CD14-positive monocyte (primary cell): ENCODE measurements at regions not wholly inside any gene's neighbourhood (a gene's known extent, or its start where the extent isn't known, plus 50 kb on each side); places are given as distances from the start of the nearest gene placed in this dataset.

Experiments used
- DNase-seq, 3 donors: peaks; one replicate each; pipeline ENCODE4 v3.0.0-alpha.2; 2011 to 2022
- H2AFZ ChIP-seq: 2 replicates; pipeline ENCODE4 v1.6.0; 2012; ENCODE audit warnings: mild to moderate bottlenecking, low read depth, low read length, inconsistent platforms; ENCODE audit not compliant: insufficient read depth, poor library complexity, severe bottlenecking
- H3K27ac ChIP-seq, 2 donors: 1 replicate in 1 of 2; 2 replicates in 1 of 2; pipeline ENCODE4 v1.5.1; 2012 to 2013; ENCODE audit warnings: low read length in 2 of 2, control low read depth in 1 of 2, inconsistent platforms in 1 of 2, low read depth in 1 of 2, mild to moderate bottlenecking in 1 of 2
- H3K27me3 ChIP-seq, 2 donors: one replicate each; pipeline versions ENCODE4 v1.6.0 to v1.6.1; 2011 to 2013; ENCODE audit warnings: low read length in 2 of 2; ENCODE audit not compliant: control insufficient read depth in 2 of 2, insufficient read depth in 2 of 2
- H3K36me3 ChIP-seq, 2 donors: replicated peaks in 1 of 2; 1 replicate in 1 of 2; 2 replicates in 1 of 2; pipeline versions ENCODE4 v1.5.1 to v1.6.1; 2012 to 2013; ENCODE audit warnings: low read length in 2 of 2, control low read depth in 1 of 2, inconsistent platforms in 1 of 2, mild to moderate bottlenecking in 1 of 2; ENCODE audit not compliant: insufficient read depth in 2 of 2, control insufficient read depth in 1 of 2
- H3K4me1 ChIP-seq, 2 donors: 1 replicate in 1 of 2; 2 replicates in 1 of 2; pipeline versions ENCODE4 v1.5.1 to v1.6.1; 2012 to 2013; ENCODE audit warnings: low read length in 2 of 2, control low read depth in 1 of 2, inconsistent platforms in 1 of 2, mild to moderate bottlenecking in 1 of 2, moderate library complexity in 1 of 2; ENCODE audit not compliant: insufficient read depth in 2 of 2, control insufficient read depth in 1 of 2
- H3K4me2 ChIP-seq: replicated peaks from 2 replicates; pipeline ENCODE3; 2012; ENCODE audit warnings: low read length, moderate library complexity, mild to moderate bottlenecking; ENCODE audit not compliant: poor library complexity, severe bottlenecking; ENCODE audit errors: extremely low read depth
- H3K4me3 ChIP-seq, 3 experiments: fragments of 200-600 bp in 1 of 3; sonication (generic) in 1 of 3; replicated peaks in 1 of 3; 1 replicate in 2 of 3; 2 replicates in 1 of 3; pipeline ENCODE4 v1.5.1; 2011 to 2013; ENCODE audit warnings: low read length in 3 of 3, mild to moderate bottlenecking in 3 of 3, control low read depth in 2 of 3, low read depth in 2 of 3, inconsistent platforms in 1 of 3, moderate library complexity in 1 of 3
- H3K79me2 ChIP-seq: 2 replicates; pipeline ENCODE4 v1.6.0; 2012; ENCODE audit warnings: mild to moderate bottlenecking, control low read depth, inconsistent platforms, low read length, moderate library complexity; ENCODE audit not compliant: insufficient read depth
- H3K9ac ChIP-seq: 2 replicates; pipeline ENCODE4 v1.6.0; 2017; ENCODE audit warnings: low read length, mild to moderate bottlenecking; ENCODE audit not compliant: insufficient read depth, poor library complexity, severe bottlenecking
- H3K9me3 ChIP-seq, 2 donors: replicated peaks in 1 of 2; 1 replicate in 1 of 2; 2 replicates in 1 of 2; pipeline versions ENCODE4 v1.5.1 to v1.6.1; 2012 to 2013; ENCODE audit warnings: low read length in 2 of 2, control low read depth in 1 of 2; ENCODE audit not compliant: control insufficient read depth in 1 of 2, insufficient read depth in 1 of 2
- H4K20me1 ChIP-seq: 2 replicates; pipeline ENCODE4 v1.6.0; 2012; ENCODE audit warnings: mild to moderate bottlenecking, low read length, control low read depth, moderate library complexity; ENCODE audit not compliant: insufficient read depth
- H3K27ac Mint-ChIP-seq, 7 donors: one replicate each; pipeline ENCODE4 v1.8.0; 2020; ENCODE audit warnings: mild to moderate bottlenecking in 7 of 7, mixed read lengths in 7 of 7, moderate library complexity in 6 of 7, inconsistent platforms in 2 of 7
- H3K27me3 Mint-ChIP-seq, 3 donors: one replicate each; pipeline ENCODE4 v1.8.0; 2021 to 2022; ENCODE audit warnings: low read depth in 3 of 3, mild to moderate bottlenecking in 3 of 3, mixed read lengths in 3 of 3, moderate library complexity in 3 of 3, inconsistent platforms in 1 of 3
- H3K36me3 Mint-ChIP-seq, 2 donors: one replicate each; pipeline ENCODE4 v1.8.0; 2020; ENCODE audit warnings: mixed read lengths in 2 of 2, inconsistent platforms in 1 of 2, mild to moderate bottlenecking in 1 of 2
- H3K4me1 Mint-ChIP-seq: one replicate; pipeline ENCODE4 v1.8.0; 2020; ENCODE audit warnings: mild to moderate bottlenecking, mixed read lengths
- H3K4me3 Mint-ChIP-seq, 2 donors: one replicate each; pipeline ENCODE4 v1.8.0; 2020; ENCODE audit warnings: mild to moderate bottlenecking in 2 of 2, mixed read lengths in 2 of 2, moderate library complexity in 1 of 2
- H3K9me3 Mint-ChIP-seq, 7 donors: one replicate each; pipeline ENCODE4 v1.8.0; 2020 to 2022; ENCODE audit warnings: mixed read lengths in 7 of 7, mild to moderate bottlenecking in 6 of 7, moderate library complexity in 6 of 7, inconsistent platforms in 2 of 7
- CTCF ChIP-seq: fragments of 200-600 bp; IDR thresholded peaks from one replicate; pipeline ENCODE4 v1.8.0; 2022; ENCODE audit warnings: antibody characterized with exemption, mild to moderate bottlenecking
- WGBS: methylation state at CpG from one replicate; pipeline ENCODE4 v1.1.5; 2013; ENCODE audit warnings: missing lambda C conversion rate; ENCODE audit not compliant: insufficient coverage; 5-methylcytosine and 5-hydroxymethylcytosine counted together
- intact Hi-C, 2 donors: fragments of 100-400 bp; cut with micrococcal nuclease; formaldehyde crosslinking; loops; one replicate each; pipeline versions ENCODE4 v1.15.0 to v1.15.1; 2023

- Mint-ChIP-seq H3K27me3 (no peaks in the 10 kb centered on the region), H3K27ac (no peak overlapping the region), H3K36me3 (no peaks in the 10 kb centered on the region), H3K9me3 (peaks cover 2 to 30% (median 14%) of the 10 kb centered on the region in 7 donors), H3K4me3 (no peak overlapping the region), H3K4me1 (no peaks in the 10 kb centered on the region)
- H3K27ac ChIP-seq = no peak overlapping the region
- intact Hi-C loops = no loop called here
- WGBS = 95% methylated on average over 3 of the region's 4 CpGs
- no peaks in the 10 kb centered on the region for H3K27me3 ChIP-seq
- no peaks in the 10 kb centered on the region for H3K4me1 ChIP-seq
- no peaks in the 10 kb centered on the region for H3K36me3 ChIP-seq
- H3K9me3 ChIP-seq = peaks cover 39 to 40% of the 10 kb centered on the region in 2 donors
- TF ChIP-seq CTCF = no peak
- H3K4me3 ChIP-seq = no peak overlapping the region
- no peak overlapping the region for H2AFZ ChIP-seq
- no peak overlapping the region for H3K9ac ChIP-seq
- no peaks in the 10 kb centered on the region for H3K79me2 ChIP-seq
- no peaks in the 10 kb centered on the region for H4K20me1 ChIP-seq
- no peak for DNase-seq
- H3K4me2 ChIP-seq = no peak overlapping the region
Measured at GRCh38 chr5:104186510-104186909, 623.9 kb upstream of the NUDT12 start.

GRCh38 chr5:104186100-104186499, 623.5 kb upstream of the NUDT12 start:
- peaks cover 4 to 33% (median 16%) of the 10 kb centered on the region in 7 donors for H3K9me3 Mint-ChIP-seq
- intact Hi-C loops = no loop called here
- Histone ChIP-seq H3K27me3 (no peaks in the 10 kb centered on the region), H3K4me2 (no peak overlapping the region), H3K79me2 (no peaks in the 10 kb centered on the region), H3K9me3 (peaks cover 39 to 40% of the 10 kb centered on the region in 2 donors), H3K36me3 (no peaks in the 10 kb centered on the region), H3K9ac (no peak overlapping the region), H2AFZ (no peak overlapping the region), H3K4me1 (no peaks in the 10 kb centered on the region), H3K27ac (no peak overlapping the region), H3K4me3 (no peak overlapping the region), H4K20me1 (no peaks in the 10 kb centered on the region)
- no peaks in the 10 kb centered on the region for H3K4me1 Mint-ChIP-seq
- no peak overlapping the region for H3K4me3 Mint-ChIP-seq
- no peaks in the 10 kb centered on the region for H3K36me3 Mint-ChIP-seq
- 100% methylated on average over 1 of the region's 7 CpGs for WGBS
- no peaks in the 10 kb centered on the region for H3K27me3 Mint-ChIP-seq
- no peak for TF ChIP-seq CTCF
- DNase-seq = no peak
- no peak overlapping the region for H3K27ac Mint-ChIP-seq
